GM21390 (cell line): ENCODE measurements at regions not wholly inside any gene's neighbourhood (a gene's known extent, or its start where the extent isn't known, plus 50 kb on each side); places are given as distances from the start of the nearest gene placed in this dataset.
"Not testable (repeated sequence)": the region's sequence is repeated elsewhere in the genome, so short reads cannot be mapped to it uniquely, and the experiment has no call there.

Experiments
- ATAC-seq: cut with Tn5 transposase; IDR thresholded peaks from one replicate; pipeline ENCODE4 v1.9.1; 2021; ENCODE audit not compliant: unreplicated experiment

- no peak for ATAC-seq
Measured at GRCh38 chrX:98028691-98029090, 1145.0 kb downstream of the RPA4 start.

GRCh38 chrX:98029861-98030260 lies 1146.2 kb downstream of the RPA4 start:
- ATAC-seq, result no peak

DNA sequence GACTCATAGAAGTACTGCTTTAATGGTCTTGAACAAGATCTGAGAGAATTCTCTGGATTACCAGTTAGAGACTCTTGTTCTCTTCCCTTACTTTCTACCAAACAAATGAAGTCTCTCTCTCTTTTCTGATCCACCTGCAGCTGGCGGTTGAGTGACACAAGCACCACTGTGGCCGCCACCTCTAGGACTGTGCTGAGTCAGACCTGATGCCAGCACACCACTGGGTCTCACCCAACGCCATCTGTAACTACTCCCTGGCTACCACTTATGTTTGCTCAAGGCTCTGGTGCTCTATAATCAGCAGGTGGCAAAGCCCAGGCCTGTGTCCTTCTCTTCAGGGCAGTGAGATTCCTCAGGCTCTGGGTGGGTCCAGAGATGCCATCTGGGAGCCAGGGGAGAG lies 1173.5 kb downstream of the RPA4 start:
- ATAC-seq, result no peak

DNA sequence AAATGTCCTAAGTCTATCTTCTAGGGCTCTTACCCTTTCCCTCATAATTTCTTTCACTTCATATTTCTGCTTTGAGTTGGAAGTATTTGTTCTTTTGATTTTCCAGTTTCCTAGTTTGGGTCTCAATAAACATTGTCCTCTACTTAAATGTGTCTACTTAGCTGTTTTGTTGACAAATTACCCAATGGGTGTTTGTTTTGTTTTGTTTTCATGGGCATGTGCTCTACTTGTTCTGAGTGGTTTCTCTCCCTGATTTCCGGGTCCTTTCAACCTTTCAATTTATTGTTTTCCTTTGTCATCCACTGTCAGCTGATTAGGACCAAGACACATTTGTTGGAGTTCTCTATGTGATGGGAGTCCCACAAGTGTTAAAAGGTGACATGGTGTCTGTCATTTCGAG lies 1181.4 kb downstream of the RPA4 start:
- ATAC-seq, result no peak

GRCh38 chrX:98067611-98068010 lies 1183.9 kb downstream of the RPA4 start:
- ATAC-seq, result no peak

- no peak for ATAC-seq
Measured at GRCh38 chrX:98068024-98068580, 1184.4 kb downstream of the RPA4 start.

GRCh38 chrX:98071331-98071730 lies 1187.6 kb downstream of the RPA4 start:
- ATAC-seq, result no peak

GRCh38 chrX:98077440-98077839 lies 1193.7 kb downstream of the RPA4 start:
- ATAC-seq, result no peak

- no peak for ATAC-seq
Measured at GRCh38 chrX:98111684-98112083, 1228.0 kb downstream of the RPA4 start.

DNA sequence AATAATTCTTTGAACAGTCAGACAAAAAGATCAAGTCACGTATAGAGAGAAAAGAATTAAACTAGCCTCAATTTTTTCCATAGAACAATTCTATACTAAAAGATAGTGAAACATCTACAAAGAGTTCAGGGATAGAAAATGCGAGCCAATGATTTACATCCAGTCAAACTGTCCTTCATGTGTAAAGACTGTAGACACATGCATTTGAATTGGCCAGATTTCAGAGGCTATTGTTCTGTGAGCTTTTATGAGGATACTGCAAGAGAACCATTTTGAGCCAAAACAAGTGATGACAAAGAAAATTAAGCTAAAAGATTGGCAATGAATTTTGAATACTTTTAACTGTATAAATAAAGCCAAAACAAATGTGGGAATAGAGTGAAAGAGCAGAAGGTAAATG lies 1230.3 kb downstream of the RPA4 start:
- no peak for ATAC-seq

DNA sequence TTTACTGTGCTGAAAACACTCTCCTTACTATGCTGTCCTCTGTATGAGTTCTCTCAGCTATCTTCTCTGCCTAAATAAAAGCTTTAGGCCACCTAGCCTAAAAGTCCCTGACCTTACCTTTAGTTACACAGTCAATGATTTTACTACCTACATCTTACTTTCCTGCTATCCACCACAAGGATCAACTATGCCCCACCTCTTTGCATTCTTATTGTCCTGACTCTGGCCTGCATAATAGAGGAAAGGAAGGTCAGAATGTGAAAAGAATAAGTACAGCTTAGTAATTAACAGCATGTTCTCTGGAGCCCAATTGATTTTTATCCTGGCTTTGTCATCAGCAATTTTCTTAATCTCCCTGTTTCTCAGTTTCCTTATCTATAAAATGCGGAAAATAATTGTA lies 1257.8 kb downstream of the RPA4 start:
- no peak for ATAC-seq

DNA sequence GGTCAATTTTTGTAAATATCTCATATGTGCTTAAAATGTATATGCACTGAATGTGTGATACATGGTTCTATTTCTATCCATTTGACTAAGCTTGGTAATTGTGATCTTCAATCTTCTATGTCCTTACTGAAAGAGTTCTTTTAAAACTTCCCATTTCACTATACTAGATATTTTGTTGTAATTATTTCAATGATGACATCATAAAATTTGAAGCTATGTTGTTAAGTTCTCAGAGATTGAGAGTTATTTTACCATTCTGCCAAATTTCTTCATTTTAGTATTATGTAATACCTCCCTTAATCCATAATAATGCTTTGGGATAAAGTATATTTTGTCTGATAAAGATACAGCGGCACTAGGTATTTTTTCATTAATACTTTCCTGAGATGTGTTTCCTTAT lies 1307.3 kb downstream of the RPA4 start:
- ATAC-seq, result no peak

GRCh38 chrX:98194036-98194435 lies 1310.3 kb downstream of the RPA4 start:
- no peak for ATAC-seq

DNA sequence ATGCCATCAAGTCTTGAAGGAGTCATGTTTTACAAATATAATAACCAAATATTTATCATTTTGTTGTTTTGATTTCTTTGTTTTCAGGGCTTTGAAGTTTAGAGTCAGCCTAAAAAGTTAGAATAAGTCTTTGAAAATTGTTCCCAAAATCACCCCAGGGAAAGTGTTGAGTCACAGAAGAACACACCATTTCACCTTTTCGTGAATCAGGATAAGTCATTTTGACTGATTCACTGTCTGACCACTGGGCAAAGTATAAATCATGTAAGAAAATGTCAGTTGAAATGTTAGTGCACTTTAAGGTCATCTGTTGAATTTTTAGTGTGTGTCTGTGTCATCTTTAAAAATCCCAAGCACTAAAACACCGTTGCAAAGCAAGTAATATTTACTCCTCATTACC lies 1320.1 kb downstream of the RPA4 start:
- no peak for ATAC-seq

DNA sequence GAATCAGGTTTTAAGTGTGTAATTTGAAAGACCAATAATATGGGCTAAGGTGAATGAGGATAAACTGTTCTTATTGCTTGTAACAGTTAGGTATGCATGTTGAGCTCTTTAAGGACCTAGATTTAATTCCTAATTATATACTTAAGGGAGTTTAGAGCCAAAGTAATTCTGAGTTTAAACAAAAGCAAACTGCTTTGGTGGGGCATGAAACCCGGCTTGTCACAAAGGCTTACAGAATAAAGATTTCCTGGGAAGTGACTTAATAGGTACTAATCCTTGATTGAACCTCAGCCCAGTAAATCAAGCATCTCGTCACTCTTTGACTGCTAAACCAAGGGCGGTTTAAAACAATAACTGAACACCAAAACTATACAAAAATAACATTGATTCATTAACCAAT lies 1324.2 kb downstream of the RPA4 start:
- ATAC-seq, result no peak

GRCh38 chrX:98231003-98231402 lies 1347.3 kb downstream of the RPA4 start:
- ATAC-seq, result no peak

GRCh38 chrX:98240061-98240460 lies 1356.4 kb downstream of the RPA4 start:
- not testable (repeated sequence) for ATAC-seq

- ATAC-seq, result no peak
Measured at GRCh38 chrX:98263135-98263534, 1379.4 kb downstream of the RPA4 start.

DNA sequence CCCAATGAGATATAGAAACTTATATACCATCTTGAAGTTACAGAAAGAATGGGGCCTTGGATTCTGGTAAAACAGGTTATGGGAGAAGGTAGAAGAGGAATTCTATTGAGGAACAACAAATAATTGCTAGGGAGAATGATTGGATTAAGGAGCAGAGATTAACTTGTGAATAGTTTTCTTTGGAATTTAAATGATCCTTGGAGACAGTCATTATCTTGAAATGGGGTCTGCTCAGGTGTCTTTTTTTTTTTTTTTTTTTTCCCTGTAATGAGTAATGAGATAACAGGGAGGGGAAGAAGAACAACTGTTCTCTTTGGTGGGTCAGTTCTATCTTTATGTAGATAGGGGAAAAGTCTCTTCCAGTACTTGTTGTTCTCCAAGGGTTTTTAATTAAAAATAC lies 1406.0 kb downstream of the RPA4 start:
- no peak for ATAC-seq

DNA sequence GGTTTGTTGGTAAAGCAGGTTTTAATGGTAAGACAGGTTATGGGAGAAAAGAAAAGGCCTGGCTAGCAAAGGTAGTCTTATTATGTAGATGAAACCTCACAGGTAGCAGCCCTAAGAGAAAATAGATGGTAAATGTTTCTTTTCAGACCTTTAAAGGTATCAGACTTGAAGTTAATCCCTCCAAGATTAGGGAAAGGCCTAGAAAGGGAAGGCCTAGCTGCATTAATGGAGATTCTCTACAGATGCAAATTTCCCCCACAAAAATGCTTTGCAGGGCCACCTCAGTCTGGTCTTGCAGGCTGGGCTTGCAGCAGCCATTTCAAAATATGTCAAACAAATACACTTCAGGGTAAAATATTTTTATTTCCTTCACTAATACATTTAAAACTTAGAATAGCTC lies 1410.6 kb downstream of the RPA4 start:
- ATAC-seq, result no peak

GRCh38 chrX:98296129-98296528 lies 1412.4 kb downstream of the RPA4 start:
- no peak for ATAC-seq

DNA sequence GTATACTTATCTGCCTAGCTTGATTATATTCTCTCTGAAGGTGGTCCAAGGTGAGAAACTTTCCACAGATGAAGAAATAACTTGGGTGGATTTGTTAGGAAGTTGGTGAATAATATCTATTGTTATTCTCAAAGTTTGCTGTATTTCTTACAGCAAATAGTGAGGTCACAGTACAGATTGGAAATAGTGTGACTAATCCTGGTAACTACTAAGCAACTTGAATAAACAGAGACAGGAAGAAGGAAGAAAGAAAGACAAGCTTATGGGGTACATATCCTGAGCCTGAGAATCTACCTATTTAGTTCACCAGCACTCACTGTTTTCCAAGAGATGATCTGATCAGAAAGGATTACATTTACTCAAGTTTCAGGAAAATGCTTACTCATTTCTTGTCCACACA lies 1416.1 kb downstream of the RPA4 start:
- ATAC-seq, result no peak

DNA sequence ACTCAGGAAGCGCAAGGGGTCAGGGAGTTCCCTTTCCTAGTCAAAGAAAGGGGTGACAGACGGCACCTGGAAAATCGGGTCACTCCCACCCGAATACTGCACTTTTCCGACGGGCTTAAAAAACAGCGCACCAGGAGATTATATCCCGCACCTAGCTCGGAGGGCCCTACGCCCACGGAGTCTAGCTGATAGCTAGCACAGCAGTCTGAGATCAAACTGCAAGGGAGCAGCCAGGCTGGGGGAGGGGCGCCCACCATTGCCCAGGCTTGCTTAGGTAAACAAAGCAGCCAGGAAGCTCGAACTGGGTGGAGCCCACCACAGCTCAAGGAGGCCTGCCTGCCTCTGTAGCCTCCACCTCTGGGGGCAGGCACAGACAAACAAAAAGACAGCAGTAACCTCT lies 1416.8 kb downstream of the RPA4 start:
- ATAC-seq, result not testable (repeated sequence)

- no peak for ATAC-seq
Measured at GRCh38 chrX:98331407-98331806, 1447.7 kb downstream of the RPA4 start.
